Liver (tissue), 8 donors: ENCODE measurements at regions not wholly inside any gene's neighbourhood (a gene's known extent, or its start where the extent isn't known, plus 50 kb on each side); places are given as distances from the start of the nearest gene placed in this dataset.

Experiments used
- DNase-seq: peaks from one replicate; pipeline ENCODE4 v3.0.0-alpha.2; 2017; ENCODE audit warnings: low spot score
- H3K27ac ChIP-seq, 2 donors: one replicate each; pipeline ENCODE4 v1.7.0; 2013; ENCODE audit warnings: inconsistent platforms in 2 of 2, low read length in 2 of 2, control low read depth in 1 of 2, low read depth in 1 of 2, mild to moderate bottlenecking in 1 of 2
- H3K27me3 ChIP-seq, 4 donors: one replicate each; pipeline versions ENCODE4 v1.6.1 to v1.7.0; 2013; ENCODE audit warnings: low read length in 3 of 4, inconsistent platforms in 1 of 4, mild to moderate bottlenecking in 1 of 4, moderate library complexity in 1 of 4; ENCODE audit not compliant: control insufficient read depth in 4 of 4, insufficient read depth in 4 of 4
- H3K36me3 ChIP-seq, 4 donors: one replicate each; pipeline versions ENCODE4 v1.6.1 to v1.7.0; 2013; ENCODE audit warnings: low read length in 3 of 4, mild to moderate bottlenecking in 3 of 4, low read depth in 1 of 4, moderate library complexity in 1 of 4; ENCODE audit not compliant: control insufficient read depth in 4 of 4, insufficient read depth in 3 of 4
- H3K4me1 ChIP-seq, 4 donors: one replicate each; pipeline versions ENCODE4 v1.6.1 to v1.7.0; 2013; ENCODE audit warnings: low read length in 3 of 4, mild to moderate bottlenecking in 3 of 4, moderate library complexity in 1 of 4; ENCODE audit not compliant: control insufficient read depth in 4 of 4, insufficient read depth in 4 of 4
- H3K4me3 ChIP-seq, 3 donors: one replicate each; pipeline versions ENCODE4 v1.6.1 to v1.7.0; 2013; ENCODE audit warnings: low read length in 3 of 3, control low read depth in 1 of 3, low read depth in 1 of 3, mild to moderate bottlenecking in 1 of 3
- H3K9ac ChIP-seq, 2 donors: one replicate each; pipeline ENCODE4 v1.7.0; 2013; ENCODE audit warnings: low read length in 2 of 2, mild to moderate bottlenecking in 2 of 2, moderate library complexity in 2 of 2, control low read depth in 1 of 2, low read depth in 1 of 2
- H3K9me3 ChIP-seq, 4 donors: one replicate each; pipeline versions ENCODE4 v1.6.1 to v1.7.0; 2013; ENCODE audit warnings: low read length in 3 of 4; ENCODE audit not compliant: control insufficient read depth in 4 of 4
- ATF3 ChIP-seq: IDR thresholded peaks from 2 replicates; pipeline ENCODE4 v1.6.1; 2016; ENCODE audit warnings: antibody characterized with exemption
- CTCF ChIP-seq: fragments of 150-350 bp; IDR thresholded peaks from 2 replicates; pipeline ENCODE4 v1.5.1; 2017; ENCODE audit warnings: improper control_type of control experiment, low read depth, low read length; ENCODE audit not compliant: missing input control
- EGR1 ChIP-seq, 2 donors: IDR thresholded peaks; 2 replicates each; pipeline ENCODE4 v1.6.1; 2016 to 2018; ENCODE audit warnings: antibody characterized with exemption in 2 of 2, low read depth in 2 of 2
- FOXA1 ChIP-seq: IDR thresholded peaks from 2 replicates; pipeline ENCODE4 v1.6.1; 2016; ENCODE audit warnings: antibody characterized with exemption
- FOXA2 ChIP-seq: IDR thresholded peaks from 2 replicates; pipeline ENCODE4 v1.6.1; 2016; ENCODE audit warnings: antibody characterized with exemption
- GABPA ChIP-seq, 2 donors: IDR thresholded peaks in 1 of 2; conservative IDR thresholded peaks in 1 of 2; 2 replicates each; pipeline ENCODE4 v1.6.1; 2016; ENCODE audit warnings: antibody characterized with exemption in 2 of 2, mild to moderate bottlenecking in 1 of 2, moderate library complexity in 1 of 2
- HNF4A ChIP-seq, 2 donors: conservative IDR thresholded peaks; 2 replicates each; pipeline ENCODE4 v1.6.1; 2016; ENCODE audit warnings: antibody characterized with exemption in 2 of 2, mild to moderate bottlenecking in 2 of 2
- HNF4G ChIP-seq: IDR thresholded peaks from 2 replicates; pipeline ENCODE4 v1.6.1; 2016; ENCODE audit warnings: antibody characterized with exemption
- MAX ChIP-seq: IDR thresholded peaks from 2 replicates; pipeline ENCODE4 v1.6.1; 2016; ENCODE audit warnings: antibody characterized with exemption
- NR2F2 ChIP-seq: IDR thresholded peaks from 2 replicates; pipeline ENCODE4 v1.6.1; 2016; ENCODE audit warnings: antibody characterized with exemption
- RAD21 ChIP-seq, 2 donors: IDR thresholded peaks; 2 replicates each; pipeline ENCODE4 v1.6.1; 2016; ENCODE audit warnings: antibody characterized with exemption in 2 of 2, mild to moderate bottlenecking in 2 of 2
- REST ChIP-seq: IDR thresholded peaks from 2 replicates; pipeline ENCODE4 v1.6.1; 2016; ENCODE audit warnings: antibody characterized with exemption, mild to moderate bottlenecking
- RXRA ChIP-seq, 2 donors: IDR thresholded peaks; 2 replicates each; pipeline ENCODE4 v1.6.1; 2017 to 2018; ENCODE audit warnings: antibody characterized with exemption in 2 of 2, mild to moderate bottlenecking in 1 of 2
- SP1 ChIP-seq: IDR thresholded peaks from 2 replicates; pipeline ENCODE4 v1.6.1; 2018; ENCODE audit warnings: antibody characterized with exemption, mild to moderate bottlenecking
- TAF1 ChIP-seq: conservative IDR thresholded peaks from 2 replicates; pipeline ENCODE4 v1.6.1; 2016; ENCODE audit warnings: antibody characterized with exemption, mild to moderate bottlenecking
- YY1 ChIP-seq: IDR thresholded peaks from 2 replicates; pipeline ENCODE4 v1.6.1; 2016; ENCODE audit warnings: antibody characterized with exemption, mild to moderate bottlenecking
- ZBTB33 ChIP-seq: IDR thresholded peaks from 2 replicates; pipeline ENCODE4 v1.6.1; 2016; ENCODE audit warnings: antibody characterized with exemption
- WGBS: extraction: QIAGEN DNeasy Blood & Tissue Kit; methylation state at CpG from one replicate; pipeline ENCODE4 v1.1.7; 2013; 5-methylcytosine and 5-hydroxymethylcytosine counted together
- donor health status: healthy.
- donor health status: healthy.
- donor health status: healthy.
- donor health status: healthy.
- donor health status: healthy.

- Histone ChIP-seq H3K9ac (no peak overlapping the region), H3K4me1 (peaks cover 0 to 9% (median 6%) of the 10 kb centered on the region in 4 donors), H3K9me3 (no peaks in the 10 kb centered on the region), H3K27me3 (no peaks in the 10 kb centered on the region), H3K36me3 (no peaks in the 10 kb centered on the region), H3K4me3 (no peak overlapping the region), H3K27ac (no peak overlapping the region)
- TF ChIP-seq REST (no peak), MAX (no peak), HNF4G (no peak), CTCF (no peak), YY1 (no peak), TAF1 (no peak), FOXA1 (no peak), NR2F2 (no peak), ATF3 (no peak), FOXA2 (no peak), GABPA (IDR thresholded peaks at IDR 0.05 in 1 of 2, conservative IDR thresholded peaks at IDR 0.05 in 1 of 2) (no peak), RXRA (IDR thresholded peaks at IDR 0.05) (no peak), SP1 (no peak), ZBTB33 (no peak), RAD21 (IDR thresholded peaks at IDR 0.05) (no peak), EGR1 (IDR thresholded peaks at IDR 0.05; ENCODE audit: low read depth in 2 of 2) (no peak), HNF4A (conservative IDR thresholded peaks at IDR 0.05) (no peak)
- no peak for DNase-seq
- 71% methylated on average over 1 of the region's 1 CpG for WGBS
Observed at GRCh38 chr6:125508793-125509192, 207.0 kb upstream of the HDDC2 start.

- TF ChIP-seq NR2F2, result no peak
- TF ChIP-seq YY1, result no peak
- TF ChIP-seq CTCF, result no peak
- no peak for TF ChIP-seq REST
- 89% methylated on average over 2 of the region's 2 CpGs for WGBS
- peaks cover 0 to 9% (median 6%) of the 10 kb centered on the region in 4 donors for H3K4me1 ChIP-seq
- H3K9ac ChIP-seq, result no peak overlapping the region
- H3K27ac ChIP-seq, result no peak overlapping the region
- DNase-seq, result no peak
- no peaks in the 10 kb centered on the region for H3K36me3 ChIP-seq
- H3K9me3 ChIP-seq, result no peaks in the 10 kb centered on the region
- no peak overlapping the region for H3K4me3 ChIP-seq
- no peaks in the 10 kb centered on the region for H3K27me3 ChIP-seq
Observed at GRCh38 chr6:125509477-125509876, 207.7 kb upstream of the HDDC2 start.
